Activated CD4-positive, alpha-beta T cell treated with anti-CD3 and anti-CD28 coated beads, Interleukin-2, amount 50 U/mL, for 48 hours (primary cell): ENCODE measurements at regions not wholly inside any gene's neighbourhood (a gene's known extent, or its start where the extent isn't known, plus 50 kb on each side); places are given as distances from the start of the nearest gene placed in this dataset.
"Not testable (repeated sequence)": the region's sequence is repeated elsewhere in the genome, so short reads cannot be mapped to it uniquely, and the experiment has no call there.

Experiments used
- DNase-seq, 2 experiments: peaks; one replicate each; pipeline ENCODE4 v3.0.0-alpha.2; 2020

GRCh38 chr9:71632776-71633175 lies 135.5 kb downstream of the CEMIP2 start:
- no peak for DNase-seq

DNA sequence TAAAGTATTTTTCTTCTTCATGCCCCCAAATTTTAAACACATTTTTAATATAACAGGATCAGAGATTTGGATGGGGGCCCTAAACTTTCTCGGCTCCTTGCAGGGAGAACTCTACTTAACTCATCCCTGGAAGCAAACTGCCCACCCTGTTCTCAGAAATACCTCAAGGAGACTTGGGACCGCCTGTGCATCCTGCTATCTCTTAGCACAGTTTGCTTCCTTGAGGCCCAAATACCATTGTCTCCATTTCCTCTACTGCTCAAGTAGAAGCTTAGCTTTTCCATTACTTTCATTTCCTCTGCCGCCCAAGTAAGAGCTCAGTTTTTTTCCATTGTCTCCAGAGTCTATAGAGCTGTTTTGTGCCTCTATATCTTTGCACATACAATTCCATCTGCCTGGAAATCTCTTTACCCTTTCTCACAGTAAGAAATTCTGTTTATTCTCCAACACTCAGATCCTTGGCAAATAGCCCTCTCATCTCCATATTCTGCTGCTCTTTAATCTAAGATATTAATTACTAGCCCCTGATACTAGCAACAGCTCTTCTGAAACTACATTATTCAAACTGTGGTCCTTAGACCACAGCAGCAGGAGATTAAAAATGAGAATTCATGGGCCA lies 137.8 kb downstream of the CEMIP2 start:
- DNase-seq, result no peak

- no peak for DNase-seq
Observed at GRCh38 chr9:71629578-71630215, 138.6 kb downstream of the CEMIP2 start.

DNA sequence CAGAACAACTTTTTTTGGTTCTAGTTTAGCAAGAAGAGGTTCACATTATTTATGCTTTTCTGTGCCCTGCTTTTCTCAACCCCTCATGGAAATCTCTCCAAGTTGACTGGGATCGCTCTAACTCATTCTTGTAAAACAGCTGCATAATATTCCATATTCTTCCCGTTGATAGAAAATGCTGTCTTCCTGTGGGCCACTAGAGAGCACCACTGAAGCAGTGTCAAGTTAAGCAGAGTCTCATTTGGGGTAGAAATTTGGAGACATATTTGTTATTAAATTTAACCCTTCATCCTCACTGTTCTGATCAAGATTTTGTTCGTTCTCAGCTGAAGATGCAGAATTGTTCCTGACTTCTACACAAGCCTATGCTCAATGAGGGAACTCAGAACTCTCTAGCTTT lies 140.1 kb downstream of the CEMIP2 start:
- DNase-seq, result no peak

DNA sequence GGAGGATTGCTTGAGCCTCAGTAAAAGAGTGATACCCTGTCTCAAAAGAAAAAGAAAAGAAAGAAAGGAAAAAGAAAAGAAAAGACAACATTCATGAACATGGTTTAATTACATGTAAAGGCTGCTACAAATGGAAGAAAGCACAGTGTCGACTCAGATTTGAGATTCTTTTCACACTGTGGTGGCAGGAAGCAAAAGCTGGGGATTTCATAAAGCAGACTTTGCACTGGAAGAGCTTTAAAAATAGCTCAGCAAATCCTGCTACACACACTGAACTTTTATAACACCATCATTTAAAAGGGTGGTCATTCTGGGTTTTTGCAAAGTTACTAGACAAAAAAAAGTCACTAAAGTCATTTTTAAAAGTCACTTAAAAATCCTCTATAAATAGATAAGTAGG lies 140.8 kb downstream of the CEMIP2 start:
- no peak for DNase-seq

DNA sequence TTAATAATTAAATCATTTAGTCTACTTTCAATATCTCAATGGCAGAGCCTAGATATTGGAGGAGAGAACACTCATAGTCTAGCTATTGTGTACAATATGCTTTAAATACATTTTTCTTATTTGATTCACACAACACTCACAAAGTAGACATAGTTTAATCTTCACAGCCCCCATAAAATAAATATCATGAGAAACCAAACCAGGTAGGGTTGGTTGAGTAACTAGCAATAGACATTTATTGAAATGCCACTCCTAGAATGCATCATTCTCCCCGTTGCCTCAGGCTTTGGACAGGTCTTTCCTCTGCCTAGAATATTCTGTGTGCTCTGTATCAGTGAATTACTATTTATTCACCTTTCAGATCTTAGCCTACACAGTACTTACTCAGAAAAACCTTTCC lies 141.9 kb downstream of the CEMIP2 start:
- DNase-seq, result no peak

- no peak for DNase-seq
Observed at GRCh38 chr9:71624728-71625127, 143.6 kb downstream of the CEMIP2 start.

- DNase-seq, result no peak
Observed at GRCh38 chr9:71620746-71621145, 147.6 kb downstream of the CEMIP2 start.

- DNase-seq, result no peak
Observed at GRCh38 chr9:71620331-71620730, 148.0 kb downstream of the CEMIP2 start.

GRCh38 chr9:71619926-71620325 lies 148.4 kb downstream of the CEMIP2 start:
- no peak for DNase-seq

DNA sequence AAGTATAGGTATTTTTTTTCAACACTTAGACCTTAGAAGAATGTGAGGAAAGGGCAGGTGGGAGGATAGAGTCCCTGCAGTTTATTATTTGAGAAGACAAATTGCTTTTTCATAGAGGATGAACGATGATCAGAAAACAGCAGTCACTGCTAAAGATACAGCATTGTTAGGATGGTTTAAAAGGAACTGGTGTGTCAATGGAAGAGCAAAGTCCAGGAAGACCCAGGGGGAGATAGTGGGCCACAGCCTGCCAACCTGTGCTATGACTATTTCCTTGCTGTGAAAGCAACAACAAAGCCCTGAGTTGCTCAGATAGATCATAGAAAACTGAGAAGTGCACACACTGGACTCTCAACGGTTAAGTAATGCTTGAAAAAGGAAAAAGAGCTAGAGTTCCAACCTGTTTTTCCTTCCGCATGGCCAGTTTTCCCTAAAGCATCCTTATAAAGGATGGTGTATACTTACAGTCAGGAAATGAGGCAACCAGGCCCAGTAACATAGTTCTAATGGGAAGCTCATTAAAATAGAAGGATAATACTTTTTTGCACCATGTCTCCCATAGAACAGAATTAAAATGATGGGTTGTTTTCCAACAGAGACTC lies 153.8 kb downstream of the CEMIP2 start:
- DNase-seq, result no peak

GRCh38 chr9:71612889-71613288 lies 155.4 kb downstream of the CEMIP2 start:
- DNase-seq, result no peak

- DNase-seq, result no peak
Observed at GRCh38 chr9:71609448-71609830, 158.9 kb downstream of the CEMIP2 start.

DNA sequence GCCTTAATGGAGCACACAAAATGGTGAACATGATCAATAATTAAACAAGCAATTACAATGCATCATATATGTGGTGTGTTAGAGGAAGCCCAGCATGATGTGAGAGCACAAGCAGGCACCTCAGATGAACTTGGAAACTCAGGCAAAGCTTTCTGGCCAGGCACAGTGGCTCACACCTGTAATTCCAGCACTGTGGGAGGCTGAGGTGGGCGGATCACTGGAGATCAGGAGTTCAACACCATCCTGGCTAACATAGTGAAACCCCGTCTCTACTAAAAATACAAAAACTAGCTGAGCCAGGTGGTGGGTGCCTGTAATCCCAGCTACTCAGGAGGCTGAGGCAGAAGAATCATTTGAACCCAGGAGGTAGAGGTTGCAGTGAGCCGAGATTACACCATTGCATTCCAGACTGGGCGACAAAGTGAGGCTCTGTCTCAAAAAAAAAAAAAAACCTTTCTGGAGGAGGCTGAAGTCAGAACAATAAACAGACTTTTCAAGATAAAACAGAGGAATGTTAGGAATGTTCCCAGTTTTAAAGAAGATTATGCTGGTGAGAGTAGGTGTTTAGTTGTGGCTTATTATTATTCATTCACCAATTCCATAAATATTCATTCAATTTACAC lies 159.4 kb downstream of the CEMIP2 start:
- no peak for DNase-seq

GRCh38 chr9:71608021-71608420 lies 160.3 kb downstream of the CEMIP2 start:
- DNase-seq, result no peak

GRCh38 chr9:71607461-71607881 lies 160.8 kb downstream of the CEMIP2 start:
- DNase-seq, result no peak

- DNase-seq, result peak; percentile 79 to 84
Observed at GRCh38 chr9:71604197-71605063, 163.9 kb downstream of the CEMIP2 start.

GRCh38 chr9:71602652-71603051 lies 165.7 kb downstream of the CEMIP2 start:
- no peak for DNase-seq

DNA sequence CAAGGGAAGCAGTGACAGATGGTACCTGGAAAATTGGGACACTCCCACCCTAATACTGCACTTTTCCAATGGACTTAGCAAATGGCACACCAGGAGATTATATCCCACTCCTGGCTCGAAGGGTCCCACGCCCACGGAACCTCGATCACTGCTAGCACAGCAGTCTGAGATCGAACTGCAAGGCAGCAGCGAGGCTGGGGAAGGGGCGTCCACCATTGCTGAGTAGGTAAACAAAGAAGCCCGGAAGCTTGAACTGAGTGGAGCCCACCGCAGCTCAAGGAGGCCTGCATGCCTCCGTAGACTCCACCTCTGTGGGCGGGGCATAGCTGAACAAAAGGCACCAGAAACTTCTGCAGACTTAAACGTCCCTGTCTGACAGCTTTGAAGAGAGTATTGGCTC lies 172.6 kb downstream of the CEMIP2 start:
- DNase-seq, result not testable (repeated sequence)

DNA sequence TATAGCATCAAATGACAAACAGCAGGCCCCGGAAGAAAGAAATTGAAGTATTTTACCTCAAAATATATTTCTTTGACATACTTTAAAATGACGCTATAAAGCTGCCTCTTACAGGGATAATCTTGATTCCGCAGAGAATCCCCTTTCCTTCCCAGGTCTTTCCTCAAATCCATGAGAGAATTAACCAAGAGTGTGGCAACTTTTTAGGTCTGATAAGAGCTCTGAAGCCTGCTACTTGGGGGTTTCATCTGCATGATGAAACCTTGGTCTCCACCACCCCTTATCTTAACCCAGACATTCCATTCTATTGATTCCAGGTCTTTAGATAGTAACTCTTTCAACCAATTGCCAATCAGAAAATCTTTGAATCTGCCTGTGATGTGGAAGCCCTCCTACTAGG lies 173.8 kb downstream of the CEMIP2 start:
- no peak for DNase-seq

DNA sequence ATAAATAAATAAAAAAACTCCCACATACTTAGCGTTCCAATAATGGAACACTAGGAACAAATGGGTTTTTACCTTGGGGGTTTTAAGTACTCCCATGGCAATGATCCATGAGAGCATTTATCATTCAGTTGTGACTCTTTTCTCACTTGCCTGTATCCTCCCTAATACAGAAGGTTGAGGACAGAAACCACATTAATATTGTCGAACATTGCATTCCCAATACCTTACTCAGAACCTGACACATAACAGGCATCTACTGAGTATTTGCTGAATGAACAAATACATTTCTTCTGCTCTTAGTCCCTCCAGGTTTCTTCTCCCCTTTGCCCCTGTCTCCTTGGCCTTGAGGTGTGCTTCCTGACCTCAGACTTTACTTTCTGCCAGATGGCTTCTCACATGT lies 175.9 kb downstream of the CEMIP2 start:
- DNase-seq, result no peak

GRCh38 chr9:71590362-71590761 lies 178.0 kb downstream of the CEMIP2 start:
- no peak for DNase-seq

DNA sequence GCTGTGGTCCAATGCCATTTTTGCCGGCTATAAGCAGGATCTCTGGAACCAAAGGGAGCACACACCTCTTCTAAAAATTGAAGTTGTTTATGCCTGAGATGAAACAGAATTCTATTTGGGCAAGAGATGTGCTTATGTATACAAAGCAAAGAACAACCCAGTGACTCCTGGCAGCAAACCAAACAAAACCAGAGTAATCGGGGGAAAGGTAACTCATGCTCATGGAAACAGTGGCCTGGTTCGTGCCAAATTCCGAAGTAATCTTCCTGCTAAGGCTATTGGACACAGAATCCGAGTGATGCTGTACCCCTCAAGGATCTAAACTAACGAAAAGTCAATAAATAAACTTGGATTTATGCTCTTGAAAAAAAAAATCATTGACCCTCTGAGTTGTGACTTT lies 178.7 kb downstream of the CEMIP2 start:
- DNase-seq, result no peak
